Nephron (organoid): ENCODE measurements at regions not wholly inside any gene's neighbourhood (a gene's known extent, or its start where the extent isn't known, plus 50 kb on each side); places are given as distances from the start of the nearest gene placed in this dataset.

Experiments
- H3K27ac Mint-ChIP-seq, 3 experiments: 2 replicates each; pipeline ENCODE4 v1.8.0; 2020; ENCODE audit warnings: mixed read lengths in 3 of 3, mild to moderate bottlenecking in 2 of 3, moderate library complexity in 1 of 3
- H3K27me3 Mint-ChIP-seq: 2 replicates; pipeline ENCODE4 v1.8.0; 2021; ENCODE audit warnings: low read depth, mild to moderate bottlenecking, moderate library complexity, mixed read lengths
- H3K36me3 Mint-ChIP-seq: 2 replicates; pipeline ENCODE4 v1.8.0; 2020; ENCODE audit warnings: low read depth, mixed read lengths
- H3K4me1 Mint-ChIP-seq: 2 replicates; pipeline ENCODE4 v1.8.0; 2020; ENCODE audit warnings: mixed read lengths
- H3K4me3 Mint-ChIP-seq, 3 experiments: 2 replicates each; pipeline ENCODE4 v1.8.0; 2020; ENCODE audit warnings: mild to moderate bottlenecking in 3 of 3, mixed read lengths in 3 of 3, moderate library complexity in 2 of 3
- H3K9me3 Mint-ChIP-seq: 2 replicates; pipeline ENCODE4 v1.8.0; 2020; ENCODE audit warnings: mixed read lengths
- CTCF ChIP-seq, 3 experiments: fragments of 200-600 bp; sonication (generic); IDR thresholded peaks; one replicate each; pipeline ENCODE4 v1.5.0; 2021; ENCODE audit warnings: antibody characterized with exemption in 3 of 3; ENCODE audit not compliant: unreplicated experiment in 3 of 3

GRCh38 chr2:225124311-225125017, 82.2 kb upstream of the DOCK10 start:
- no peaks in the 10 kb centered on the region for H3K36me3 Mint-ChIP-seq
- H3K4me1 Mint-ChIP-seq: peaks cover 3% of the 10 kb centered on the region
- H3K27ac Mint-ChIP-seq: no peak overlapping the region
- no peaks in the 10 kb centered on the region for H3K27me3 Mint-ChIP-seq
- no peak for TF ChIP-seq CTCF (IDR thresholded peaks at IDR 0.05; ENCODE audit: unreplicated experiment in 3 of 3)
- H3K4me3 Mint-ChIP-seq: no peak overlapping the region
- H3K9me3 Mint-ChIP-seq: peaks cover 21% of the 10 kb centered on the region

DNA sequence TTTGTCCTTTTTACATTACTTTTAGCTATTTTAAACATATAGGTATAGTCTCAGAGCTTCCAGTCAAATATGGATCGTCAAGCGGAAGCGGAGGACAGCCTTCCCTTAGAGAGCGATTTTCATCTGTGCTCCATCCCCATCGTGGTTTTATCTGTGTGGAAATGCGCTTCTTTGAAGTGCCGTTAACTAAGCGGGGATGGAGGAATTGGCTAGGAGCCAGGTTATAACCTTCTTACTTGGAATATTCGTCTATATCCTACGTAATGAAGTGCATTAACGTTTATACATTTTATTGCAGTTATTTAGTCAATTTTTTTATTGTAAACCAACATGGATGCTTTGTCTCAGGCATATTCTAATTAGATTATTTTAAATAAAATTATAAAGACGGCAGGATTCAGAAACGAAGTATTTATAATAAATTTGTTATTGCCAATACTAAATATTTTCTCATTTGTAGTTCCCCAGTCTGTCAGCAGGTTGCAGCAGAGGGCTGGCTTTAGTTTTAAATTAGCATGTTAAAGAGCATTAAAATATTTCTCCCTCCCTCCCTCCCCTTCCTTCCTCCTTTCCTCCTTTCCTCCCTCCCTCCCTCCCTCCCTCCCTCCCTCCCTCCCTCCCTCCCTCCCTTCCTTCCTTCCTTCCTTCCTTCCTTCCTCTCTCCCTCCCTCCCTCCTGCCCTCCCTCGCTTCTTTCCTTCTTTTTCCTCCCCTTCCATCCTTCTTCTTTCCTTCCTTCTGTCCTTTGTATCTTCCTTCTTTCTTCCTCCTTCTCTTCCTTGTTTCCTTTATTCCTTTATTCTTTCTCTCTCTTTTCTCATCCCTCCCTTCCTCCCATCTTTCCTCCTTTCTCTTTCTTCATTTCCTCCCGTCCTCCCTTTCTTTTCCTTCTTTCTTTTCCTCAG, 80.6 kb upstream of the DOCK10 start:
- Mint-ChIP-seq H3K36me3 (no peaks in the 10 kb centered on the region), H3K9me3 (peaks cover 13% of the 10 kb centered on the region), H3K27me3 (no peaks in the 10 kb centered on the region), H3K4me1 (peaks cover 10% of the 10 kb centered on the region), H3K27ac (no peak overlapping the region), H3K4me3 (no peak overlapping the region)
- peak; percentile 53 to 67 (median 55) for TF ChIP-seq CTCF (IDR thresholded peaks at IDR 0.05; ENCODE audit: unreplicated experiment in 3 of 3)

DNA sequence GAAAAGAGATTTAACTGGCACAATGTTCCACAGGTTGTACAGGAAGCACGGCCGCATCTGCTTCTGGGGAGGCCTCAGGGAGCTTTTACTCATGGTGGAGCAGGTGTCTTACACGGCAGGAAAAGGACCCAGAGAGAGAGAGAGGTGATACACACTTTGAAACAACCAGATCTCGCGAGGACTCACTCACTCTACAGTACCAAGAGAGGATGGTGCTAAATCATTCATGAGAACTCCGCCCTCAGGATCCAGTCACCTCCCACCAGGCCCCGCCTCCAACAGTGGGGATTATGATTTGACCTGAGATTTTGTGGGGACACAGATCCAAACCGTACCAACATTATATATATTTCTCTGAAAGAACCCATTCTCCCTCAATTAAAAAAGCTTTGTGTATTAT, 79.7 kb upstream of the DOCK10 start:
- no peak for TF ChIP-seq CTCF (IDR thresholded peaks at IDR 0.05; ENCODE audit: unreplicated experiment in 3 of 3)
- peaks cover 17% of the 10 kb centered on the region for H3K4me1 Mint-ChIP-seq

DNA sequence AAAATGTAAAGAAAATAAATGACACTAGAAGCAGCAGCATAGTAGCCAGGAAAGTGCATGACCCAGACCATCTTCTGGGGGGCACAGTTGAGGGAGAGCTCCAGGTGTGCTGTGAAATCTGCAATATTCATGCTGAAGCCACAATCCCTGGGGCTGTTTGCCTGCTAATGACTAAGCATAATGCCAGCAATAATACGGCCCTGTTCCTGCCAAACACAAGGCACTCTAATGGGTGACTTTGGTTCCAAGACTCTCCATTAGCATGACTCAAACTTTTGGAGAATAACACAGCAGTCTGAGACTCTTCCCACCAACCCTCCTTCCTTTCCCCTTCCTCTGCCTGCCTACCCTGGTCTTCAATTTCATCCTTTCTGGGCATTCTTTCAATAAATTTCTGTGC, 77.9 kb upstream of the DOCK10 start:
- no peaks in the 10 kb centered on the region for H3K27me3 Mint-ChIP-seq
- no peak overlapping the region for H3K27ac Mint-ChIP-seq
- H3K36me3 Mint-ChIP-seq: no peaks in the 10 kb centered on the region
- H3K4me3 Mint-ChIP-seq: no peak overlapping the region
- peaks cover 30% of the 10 kb centered on the region for H3K4me1 Mint-ChIP-seq
- no peak for TF ChIP-seq CTCF (IDR thresholded peaks at IDR 0.05; ENCODE audit: unreplicated experiment in 3 of 3)
- peaks cover under 1% of the 10 kb centered on the region for H3K9me3 Mint-ChIP-seq

More for the DNA sequence above, 79.7 kb upstream of the DOCK10 start:
- no peaks in the 10 kb centered on the region for H3K27me3 Mint-ChIP-seq
- H3K36me3 Mint-ChIP-seq: no peaks in the 10 kb centered on the region
- no peak overlapping the region for H3K27ac Mint-ChIP-seq
- H3K9me3 Mint-ChIP-seq: peaks cover 5% of the 10 kb centered on the region
- H3K4me3 Mint-ChIP-seq: no peak overlapping the region

DNA sequence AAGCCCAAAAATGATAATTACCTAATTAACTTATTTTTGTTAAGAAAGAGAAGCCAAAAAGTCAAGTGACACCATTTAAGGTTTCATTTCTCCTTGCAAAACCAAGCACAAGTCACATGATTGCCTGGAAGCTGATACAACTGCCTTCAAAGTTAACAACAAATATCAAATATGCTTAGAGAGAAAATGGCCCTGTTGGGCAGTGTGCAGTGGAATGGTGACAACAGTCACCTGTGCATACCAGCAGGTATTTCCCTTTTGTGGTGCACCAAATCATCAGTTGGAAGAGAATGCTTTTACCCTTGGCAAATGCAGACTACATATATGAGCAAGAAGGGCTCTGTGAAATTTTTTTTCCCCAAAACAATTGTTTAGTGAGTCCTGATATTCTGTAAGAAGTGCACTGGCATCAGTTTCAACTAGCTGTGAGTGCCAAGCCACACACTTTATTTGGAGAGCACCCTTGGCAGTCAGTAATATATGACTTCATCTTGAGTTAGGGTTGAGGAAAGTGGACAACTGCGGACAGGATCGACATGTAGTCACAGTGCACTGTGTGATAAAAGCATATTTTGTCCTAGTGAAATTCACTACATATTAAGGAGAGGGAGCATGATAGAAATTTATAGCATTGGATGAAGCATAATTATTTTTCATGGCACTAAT, 74.9 kb upstream of the DOCK10 start:
- Mint-ChIP-seq H3K4me3 (no peak overlapping the region), H3K36me3 (no peaks in the 10 kb centered on the region), H3K9me3 (no peaks in the 10 kb centered on the region), H3K27ac (no peak overlapping the region), H3K4me1 (peaks cover 49% of the 10 kb centered on the region), H3K27me3 (no peaks in the 10 kb centered on the region)
- TF ChIP-seq CTCF (IDR thresholded peaks at IDR 0.05; ENCODE audit: unreplicated experiment in 3 of 3): no peak
